Spinal cord (tissue), 9 donors: ENCODE measurements at regions not wholly inside any gene's neighbourhood (a gene's known extent, or its start where the extent isn't known, plus 50 kb on each side); places are given as distances from the start of the nearest gene placed in this dataset.
A peak's percentile ranks its signal among the peaks of the same experiment; 100 is the strongest.

Experiments used
- DNase-seq, 6 donors: peaks; one replicate each; pipeline versions ENCODE4 v3.0.0 to v3.0.0-alpha.2; 2013 to 2015; ENCODE audit warnings: low spot score in 6 of 6, low read depth in 4 of 6
- H3K27ac ChIP-seq: one replicate; pipeline ENCODE4 v1.5.1; 2013; ENCODE audit warnings: low read depth, low read length, control low read depth
- H3K27me3 ChIP-seq: one replicate; pipeline ENCODE4 v1.6.1; 2013; ENCODE audit warnings: low read length; ENCODE audit not compliant: control insufficient read depth, insufficient read depth
- H3K36me3 ChIP-seq: one replicate; pipeline ENCODE4 v1.6.1; 2013; ENCODE audit warnings: low read length; ENCODE audit not compliant: control insufficient read depth, insufficient read depth
- H3K4me1 ChIP-seq: one replicate; pipeline ENCODE4 v1.6.1; 2013; ENCODE audit warnings: low read length; ENCODE audit not compliant: control insufficient read depth, insufficient read depth
- H3K4me3 ChIP-seq: one replicate; pipeline ENCODE4 v1.5.1; 2013; ENCODE audit warnings: low read depth, low read length, control low read depth
- H3K9me3 ChIP-seq: one replicate; pipeline ENCODE4 v1.6.1; 2013; ENCODE audit warnings: low read length; ENCODE audit not compliant: control insufficient read depth, insufficient read depth
- WGBS: methylation state at CpG from one replicate; pipeline ENCODE4 v1.1.5; 2013; ENCODE audit warnings: missing lambda C conversion rate; ENCODE audit not compliant: insufficient coverage; 5-methylcytosine and 5-hydroxymethylcytosine counted together
- donor health status: healthy.

GRCh38 chr2:172329416-172329773 is 98.0 kb upstream of the ITGA6 start:
- H3K27me3 ChIP-seq: no peaks in the 10 kb centered on the region
- no peak for DNase-seq
- 81% methylated on average over 2 of the region's 2 CpGs for WGBS
- H3K4me1 ChIP-seq: peaks cover 4% of the 10 kb centered on the region
- no peaks in the 10 kb centered on the region for H3K36me3 ChIP-seq
- H3K4me3 ChIP-seq: no peak overlapping the region
- no peak overlapping the region for H3K27ac ChIP-seq
- no peaks in the 10 kb centered on the region for H3K9me3 ChIP-seq

GRCh38 chr2:172329774-172330671 is 97.4 kb upstream of the ITGA6 start:
- no peaks in the 10 kb centered on the region for H3K9me3 ChIP-seq
- no peak overlapping the region for H3K4me3 ChIP-seq
- H3K27me3 ChIP-seq: no peaks in the 10 kb centered on the region
- DNase-seq: peak in 1 of 6 donors; percentile 25
- H3K36me3 ChIP-seq: no peaks in the 10 kb centered on the region
- no peak overlapping the region for H3K27ac ChIP-seq
- WGBS: 76% methylated on average over 10 of the region's 14 CpGs
- H3K4me1 ChIP-seq: peaks cover 4% of the 10 kb centered on the region

DNA sequence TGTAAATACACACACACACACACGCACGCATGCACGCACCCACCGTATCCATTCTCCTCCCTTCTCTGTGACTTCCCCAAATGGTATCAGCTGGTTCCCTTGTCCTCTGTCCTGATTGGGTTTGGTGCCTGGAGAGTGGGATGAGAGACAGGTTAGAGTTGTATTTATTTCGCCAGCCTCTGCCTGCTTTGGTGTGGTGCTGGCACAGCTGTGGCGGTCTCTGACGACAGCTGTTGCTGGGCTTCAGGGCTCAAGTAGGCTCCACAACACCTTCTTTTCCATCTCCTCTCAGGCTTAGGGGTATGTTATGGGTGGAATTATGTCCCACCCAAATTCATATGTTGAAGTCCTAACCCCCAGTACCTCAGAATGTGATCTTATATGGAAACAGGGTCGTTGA is 94.9 kb upstream of the ITGA6 start:
- Histone ChIP-seq H3K4me3 (no peak overlapping the region), H3K27me3 (no peaks in the 10 kb centered on the region), H3K9me3 (no peaks in the 10 kb centered on the region), H3K27ac (no peak overlapping the region), H3K4me1 (peaks cover 4% of the 10 kb centered on the region), H3K36me3 (no peaks in the 10 kb centered on the region)
- DNase-seq: no peak
- WGBS: 85% methylated on average over 4 of the region's 8 CpGs

DNA sequence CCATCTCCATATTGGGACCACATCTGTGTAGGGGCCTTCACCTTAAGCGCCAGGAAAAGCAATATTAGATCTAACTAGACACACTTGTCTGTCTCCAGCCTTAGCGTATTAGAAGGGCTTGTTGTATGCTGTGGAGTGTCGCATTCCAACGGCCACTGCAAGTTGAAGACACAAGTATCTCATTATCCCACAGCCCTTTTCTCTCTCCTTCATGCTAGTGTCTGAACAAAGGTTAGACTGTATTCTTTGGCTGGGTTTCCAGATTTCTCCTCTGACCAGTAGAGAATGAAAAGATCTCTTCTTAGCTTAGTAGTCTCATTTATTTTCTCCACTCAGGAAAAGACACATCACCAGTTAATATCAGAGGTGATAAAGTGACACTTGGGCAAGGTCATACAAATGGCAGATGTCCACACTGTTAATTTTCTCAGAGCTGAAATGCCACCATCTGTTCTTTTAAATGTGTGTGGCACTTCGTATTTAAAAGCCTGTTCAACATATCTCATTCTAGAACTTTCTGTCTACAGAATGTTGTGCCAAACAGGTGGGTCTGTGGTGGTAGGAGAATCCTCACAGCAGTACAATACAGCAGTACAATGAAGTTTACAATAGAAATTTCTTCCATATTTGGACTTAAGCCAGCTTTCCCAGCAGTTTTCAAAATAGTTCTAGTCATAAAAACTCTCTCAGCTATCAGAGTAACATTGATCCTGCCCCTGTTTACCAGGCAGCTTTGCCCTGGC is 94.0 kb upstream of the ITGA6 start:
- peaks cover 4% of the 10 kb centered on the region for H3K4me1 ChIP-seq
- H3K4me3 ChIP-seq: no peak overlapping the region
- no peak overlapping the region for H3K27ac ChIP-seq
- no peaks in the 10 kb centered on the region for H3K27me3 ChIP-seq
- DNase-seq: peak in 5 of 6 donors; percentile 37 to 77 (median 44)
- H3K9me3 ChIP-seq: no peaks in the 10 kb centered on the region
- WGBS: no CpG with 5 or more reads among the region's 5 CpGs
- H3K36me3 ChIP-seq: no peaks in the 10 kb centered on the region

- no peak overlapping the region for H3K4me3 ChIP-seq
- H3K9me3 ChIP-seq: no peaks in the 10 kb centered on the region
- H3K4me1 ChIP-seq: peaks cover 4% of the 10 kb centered on the region
- no peaks in the 10 kb centered on the region for H3K27me3 ChIP-seq
- H3K36me3 ChIP-seq: no peaks in the 10 kb centered on the region
- H3K27ac ChIP-seq: no peak overlapping the region
- WGBS: no CpG with 5 or more reads among the region's 1 CpG
- DNase-seq: no peak
Observed at GRCh38 chr2:172333978-172334330, 93.4 kb upstream of the ITGA6 start.

- no peak for DNase-seq
- Histone ChIP-seq H3K27me3 (no peaks in the 10 kb centered on the region), H3K27ac (no peak overlapping the region), H3K4me1 (peaks cover 10% of the 10 kb centered on the region), H3K36me3 (no peaks in the 10 kb centered on the region), H3K4me3 (no peak overlapping the region), H3K9me3 (no peaks in the 10 kb centered on the region)
- WGBS: 71% methylated on average over 3 of the region's 4 CpGs
Observed at GRCh38 chr2:172334988-172335387, 92.4 kb upstream of the ITGA6 start.

- 67% methylated on average over 2 of the region's 4 CpGs for WGBS
- Histone ChIP-seq H3K4me3 (no peak overlapping the region), H3K36me3 (no peaks in the 10 kb centered on the region), H3K27ac (no peak overlapping the region), H3K9me3 (no peaks in the 10 kb centered on the region), H3K4me1 (peaks cover 10% of the 10 kb centered on the region), H3K27me3 (no peaks in the 10 kb centered on the region)
- no peak for DNase-seq
Observed at GRCh38 chr2:172335736-172336135, 91.7 kb upstream of the ITGA6 start.

GRCh38 chr2:172336681-172337080 is 90.7 kb upstream of the ITGA6 start:
- no peak for DNase-seq
- Histone ChIP-seq H3K4me1 (peaks cover 10% of the 10 kb centered on the region), H3K27me3 (no peaks in the 10 kb centered on the region), H3K4me3 (no peak overlapping the region), H3K27ac (no peak overlapping the region), H3K36me3 (no peaks in the 10 kb centered on the region), H3K9me3 (no peaks in the 10 kb centered on the region)
- WGBS: 100% methylated on average over 1 of the region's 2 CpGs

DNA sequence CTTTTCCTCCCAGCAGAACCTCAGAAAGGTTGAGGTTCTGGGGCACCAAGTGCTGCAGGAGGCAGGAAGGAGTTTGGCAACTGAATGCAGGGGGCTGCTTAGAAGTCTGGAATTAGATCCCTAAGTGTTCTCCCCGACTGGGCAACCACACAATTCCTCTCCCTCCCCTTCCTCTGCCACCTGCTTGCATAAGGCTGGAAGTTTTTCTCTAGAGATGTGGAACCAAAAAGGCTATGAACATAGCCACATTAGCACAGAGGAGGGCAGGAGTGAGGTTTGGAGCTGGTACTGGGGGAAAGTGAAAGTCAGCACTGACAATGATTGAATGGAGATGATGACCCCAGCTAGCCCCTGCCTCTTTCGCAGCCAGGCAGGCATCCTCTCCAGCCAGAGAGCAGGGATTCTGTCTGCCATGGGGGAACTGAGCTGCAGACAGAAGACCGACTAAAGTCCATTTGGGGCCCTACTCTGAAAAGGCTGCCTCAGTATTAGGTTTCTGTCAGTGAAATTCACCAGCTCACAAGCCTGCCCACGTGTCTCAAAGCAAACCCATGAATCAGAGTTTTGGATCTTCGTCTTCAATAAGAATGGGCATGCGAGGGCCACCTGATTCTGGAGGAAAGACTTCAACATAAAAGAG is 87.9 kb upstream of the ITGA6 start:
- whole genome bisulfite sequencing: 20% methylated on average over 3 of the region's 6 CpGs

More for the DNA sequence above, 87.9 kb upstream of the ITGA6 start:
- DNase-seq: peak in 1 of 6 donors; percentile 40
- no peaks in the 10 kb centered on the region for H3K27me3 ChIP-seq
- H3K9me3 ChIP-seq: peaks cover 3% of the 10 kb centered on the region
- no peak overlapping the region for H3K4me3 ChIP-seq
- H3K27ac ChIP-seq: no peak overlapping the region
- H3K36me3 ChIP-seq: no peaks in the 10 kb centered on the region
- peaks cover 6% of the 10 kb centered on the region for H3K4me1 ChIP-seq
